SK-N-SH (cell line): ENCODE measurements at regions not wholly inside any gene's neighbourhood (a gene's known extent, or its start where the extent isn't known, plus 50 kb on each side); places are given as distances from the start of the nearest gene placed in this dataset.

ENCODE experiments used
- EP300 ChIP-seq, 2 experiments: IDR thresholded peaks; 2 replicates each; pipeline versions ENCODE4 v1.4.0 to v1.6.1; 2012; ENCODE audit warnings: borderline replicate concordance in 1 of 2, low read depth in 1 of 2, low read length in 1 of 2
- GATA2 ChIP-seq: sonication (generic); formaldehyde crosslinking; IDR thresholded peaks from 2 replicates; pipeline ENCODE4 v1.5.0; 2020; ENCODE audit warnings: mild to moderate bottlenecking, missing genetic modification reagents
- RAD21 ChIP-seq: IDR thresholded peaks from 2 replicates; pipeline ENCODE4 v1.6.1; 2012; ENCODE audit warnings: mild to moderate bottlenecking, low read length
- SMC3 ChIP-seq: IDR thresholded peaks from 2 replicates; pipeline ENCODE4 v1.6.1; 2012; ENCODE audit warnings: low read depth, low read length, improper control_type of control experiment
- USF1 ChIP-seq: IDR thresholded peaks from 2 replicates; pipeline ENCODE4 v1.4.0; 2012; ENCODE audit warnings: low read depth, borderline replicate concordance
- TF ChIP-seq, protein P1 (sequence below): fragments of 200-600 bp; sonication (generic); IDR thresholded peaks from 2 replicates; pipeline ENCODE4 v1.6.1; 2017; ENCODE audit warnings: antibody characterized with exemption, mild to moderate bottlenecking, moderate library complexity

- TF ChIP-seq USF1 (no peak), RAD21 (no peak), GATA2 (no peak), EP300 (IDR thresholded peaks at IDR 0.05; ENCODE audit: borderline replicate concordance in 1 of 2, low read depth in 1 of 2, low read length in 1 of 2) (no peak), SMC3 (no peak)
- TF ChIP-seq, protein P1, sequence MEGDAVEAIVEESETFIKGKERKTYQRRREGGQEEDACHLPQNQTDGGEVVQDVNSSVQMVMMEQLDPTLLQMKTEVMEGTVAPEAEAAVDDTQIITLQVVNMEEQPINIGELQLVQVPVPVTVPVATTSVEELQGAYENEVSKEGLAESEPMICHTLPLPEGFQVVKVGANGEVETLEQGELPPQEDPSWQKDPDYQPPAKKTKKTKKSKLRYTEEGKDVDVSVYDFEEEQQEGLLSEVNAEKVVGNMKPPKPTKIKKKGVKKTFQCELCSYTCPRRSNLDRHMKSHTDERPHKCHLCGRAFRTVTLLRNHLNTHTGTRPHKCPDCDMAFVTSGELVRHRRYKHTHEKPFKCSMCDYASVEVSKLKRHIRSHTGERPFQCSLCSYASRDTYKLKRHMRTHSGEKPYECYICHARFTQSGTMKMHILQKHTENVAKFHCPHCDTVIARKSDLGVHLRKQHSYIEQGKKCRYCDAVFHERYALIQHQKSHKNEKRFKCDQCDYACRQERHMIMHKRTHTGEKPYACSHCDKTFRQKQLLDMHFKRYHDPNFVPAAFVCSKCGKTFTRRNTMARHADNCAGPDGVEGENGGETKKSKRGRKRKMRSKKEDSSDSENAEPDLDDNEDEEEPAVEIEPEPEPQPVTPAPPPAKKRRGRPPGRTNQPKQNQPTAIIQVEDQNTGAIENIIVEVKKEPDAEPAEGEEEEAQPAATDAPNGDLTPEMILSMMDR: no peak
These were observed 131.0 kb upstream of the HAND2 start for GRCh38 chr4:173661001-173661400.
